GM23338 (cell line): ENCODE measurements at regions not wholly inside any gene's neighbourhood (a gene's known extent, or its start where the extent isn't known, plus 50 kb on each side); places are given as distances from the start of the nearest gene placed in this dataset.
"Not testable (repeated sequence)": the region's sequence is repeated elsewhere in the genome, so short reads cannot be mapped to it uniquely, and the experiment has no call there.

Source experiments
- ATAC-seq: fragments of 200-7000 bp; cut with Tn5 transposase; 3 replicates; pipeline ENCODE4 v1.9.1; 2020
- DNase-seq: peaks from one replicate; pipeline ENCODE4 v3.0.0-alpha.2; 2015; ENCODE audit warnings: low spot score
- H2AFZ ChIP-seq: fragments of 200-600 bp; sonication (generic); 2 replicates; pipeline ENCODE4 v1.8.0; 2016; ENCODE audit warnings: antibody characterized with exemption, mild to moderate bottlenecking, moderate library complexity
- H3F3A ChIP-seq: fragments of 200-600 bp; sonication (generic); replicated peaks from 2 replicates; pipeline ENCODE4 v1.8.0; 2017; ENCODE audit warnings: antibody characterized with exemption, mixed run types, low read depth
- H3K27ac ChIP-seq: fragments of 200-600 bp; sonication (generic); 2 replicates; pipeline ENCODE4 v1.6.1; 2016; ENCODE audit warnings: low read depth
- H3K27me3 ChIP-seq: fragments of 200-600 bp; sonication (generic); 2 replicates; pipeline ENCODE4 v1.8.0; 2016; ENCODE audit warnings: mild to moderate bottlenecking, mixed run types, moderate library complexity; ENCODE audit not compliant: insufficient read depth
- H3K36me3 ChIP-seq: fragments of 200-600 bp; sonication (generic); 2 replicates; pipeline ENCODE4 v1.8.0; 2016; ENCODE audit warnings: mild to moderate bottlenecking; ENCODE audit not compliant: insufficient read depth
- H3K4me1 ChIP-seq: fragments of 200-600 bp; sonication (generic); 2 replicates; pipeline ENCODE4 v1.8.0; 2016; ENCODE audit warnings: mild to moderate bottlenecking, moderate library complexity; ENCODE audit not compliant: insufficient read depth
- H3K4me2 ChIP-seq: fragments of 200-600 bp; sonication (generic); 2 replicates; pipeline ENCODE4 v1.7.1; 2017; ENCODE audit warnings: mixed run types
- H3K4me3 ChIP-seq: fragments of 200-600 bp; sonication (generic); 2 replicates; pipeline ENCODE4 v1.6.1; 2016; ENCODE audit warnings: mixed run types
- H3K79me2 ChIP-seq: fragments of 200-600 bp; sonication (generic); replicated peaks from 2 replicates; pipeline ENCODE4 v1.8.0; 2017; ENCODE audit warnings: mild to moderate bottlenecking; ENCODE audit not compliant: insufficient read depth
- H3K9me2 ChIP-seq: fragments of 200-600 bp; sonication (generic); 2 replicates; pipeline ENCODE4 v1.8.0; 2017; ENCODE audit not compliant: insufficient read depth
- H4K20me1 ChIP-seq: fragments of 200-600 bp; sonication (generic); replicated peaks from 2 replicates; pipeline ENCODE4 v1.8.0; 2017; ENCODE audit warnings: mild to moderate bottlenecking; ENCODE audit not compliant: insufficient read depth
- H3K27ac Mint-ChIP-seq: 2 replicates; pipeline ENCODE4 v1.8.0; 2020; ENCODE audit warnings: inconsistent platforms, mild to moderate bottlenecking, moderate library complexity, mixed read lengths
- H3K27me3 Mint-ChIP-seq: 3 replicates; pipeline ENCODE4 v1.8.0; 2022; ENCODE audit warnings: low read depth, mild to moderate bottlenecking, moderate library complexity, mixed read lengths, inconsistent platforms; ENCODE audit not compliant: insufficient read depth, poor library complexity
- H3K36me3 Mint-ChIP-seq: 3 replicates; pipeline ENCODE4 v1.8.0; 2021; ENCODE audit warnings: low read depth, mild to moderate bottlenecking, inconsistent platforms, moderate library complexity, mixed read lengths
- H3K4me1 Mint-ChIP-seq: 3 replicates; pipeline ENCODE4 v1.8.0; 2020; ENCODE audit warnings: mild to moderate bottlenecking, inconsistent platforms, mixed read lengths
- H3K4me3 Mint-ChIP-seq: 3 replicates; pipeline ENCODE4 v1.8.0; 2021; ENCODE audit warnings: moderate library complexity, mild to moderate bottlenecking, inconsistent platforms, mixed read lengths
- H3K9me3 Mint-ChIP-seq: 3 replicates; pipeline ENCODE4 v1.8.0; 2020; ENCODE audit warnings: moderate library complexity, mild to moderate bottlenecking, inconsistent platforms, mixed read lengths
- CREB1 ChIP-seq: fragments of 250-450 bp; sonication (Bioruptor Pico); IDR thresholded peaks from 2 replicates; pipeline ENCODE4 v1.5.0; 2020; ENCODE audit warnings: low read depth, mild to moderate bottlenecking, moderate library complexity
- EZH2 ChIP-seq: fragments of 200-600 bp; sonication (generic); IDR thresholded peaks from one replicate; pipeline ENCODE4 v1.8.0; 2017; ENCODE audit warnings: antibody characterized with exemption, mild to moderate bottlenecking, low read depth; ENCODE audit not compliant: unreplicated experiment
- EZH2phosphoT487 ChIP-seq: fragments of 200-600 bp; sonication (generic); IDR thresholded peaks from one replicate; pipeline ENCODE4 v1.8.1; 2018; ENCODE audit warnings: antibody characterized with exemption; ENCODE audit not compliant: unreplicated experiment
- JUNB ChIP-seq: IDR thresholded peaks from one replicate; pipeline ENCODE4 v1.6.1; 2016; ENCODE audit warnings: antibody characterized with exemption; ENCODE audit not compliant: unreplicated experiment
- NANOG ChIP-seq: IDR thresholded peaks from 2 replicates; pipeline ENCODE4 v1.6.1; 2016; ENCODE audit warnings: antibody characterized with exemption, borderline replicate concordance
- POLR2AphosphoS5 ChIP-seq: IDR thresholded peaks from 2 replicates; pipeline ENCODE4 v1.6.1; 2016; ENCODE audit warnings: antibody characterized with exemption, low read depth
- ZNF114 ChIP-seq: fragments of 250-450 bp; sonication (Bioruptor Pico); IDR thresholded peaks from 2 replicates; pipeline ENCODE4 v1.5.0; 2020; ENCODE audit warnings: mild to moderate bottlenecking, moderate library complexity
- ZNF331 ChIP-seq: fragments of 250-450 bp; sonication (Bioruptor Pico); IDR thresholded peaks from 2 replicates; pipeline ENCODE4 v1.5.0; 2020; ENCODE audit warnings: low read depth, mild to moderate bottlenecking, moderate library complexity
- TF ChIP-seq, protein P1 (sequence below), 2 experiments: fragments of 200-600 bp in 1 of 2; sonication (generic) in 1 of 2; conservative IDR thresholded peaks; 2 replicates each; pipeline versions ENCODE4 v1.5.1 to v1.6.1; 2016 to 2017; ENCODE audit warnings: antibody characterized with exemption in 2 of 2, low read depth in 2 of 2, mild to moderate bottlenecking in 2 of 2, moderate library complexity in 1 of 2
- TF ChIP-seq, protein P2 (sequence below): fragments of 250-450 bp; sonication (Bioruptor Pico); IDR thresholded peaks from 2 replicates; pipeline ENCODE4 v1.5.0; 2020; ENCODE audit warnings: mild to moderate bottlenecking, moderate library complexity
- TF ChIP-seq, protein P3 (sequence below): IDR thresholded peaks from one replicate; pipeline ENCODE4 v1.6.1; 2018; ENCODE audit warnings: antibody characterized with exemption; ENCODE audit not compliant: unreplicated experiment

DNA sequence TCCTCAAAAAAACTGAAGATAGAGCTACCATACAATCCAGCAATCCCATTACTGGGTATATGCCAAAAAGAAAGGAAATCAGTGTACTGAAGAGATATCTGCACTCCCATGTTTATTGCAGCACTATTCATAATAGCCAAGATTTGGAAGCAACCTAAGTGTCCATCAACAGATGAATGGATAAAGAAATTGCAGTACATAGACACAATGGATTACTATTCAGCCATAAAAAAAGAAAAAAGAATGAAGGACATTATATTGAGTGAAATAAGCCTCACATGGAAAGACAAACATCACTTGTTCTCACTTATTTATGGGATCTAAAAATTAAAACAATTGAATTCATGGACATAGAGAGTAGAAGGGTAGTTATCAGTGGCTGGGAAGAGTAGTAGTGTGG lies 360.8 kb upstream of the FAR2 start:
- not testable (repeated sequence) for H3K27ac Mint-ChIP-seq, H3K36me3 Mint-ChIP-seq, H3K27me3 Mint-ChIP-seq, H3K4me1 Mint-ChIP-seq, H3K4me3 ChIP-seq, H2AFZ ChIP-seq, H4K20me1 ChIP-seq, H3K4me2 ChIP-seq, H3K27ac ChIP-seq, H3K4me1 ChIP-seq, H3K27me3 ChIP-seq, H3K36me3 ChIP-seq, H3F3A ChIP-seq, H3K79me2 ChIP-seq, DNase-seq, H3K4me3 Mint-ChIP-seq, ATAC-seq, H3K9me3 Mint-ChIP-seq
- H3K9me2 ChIP-seq = peaks cover 18% of the 10 kb centered on the region

DNA sequence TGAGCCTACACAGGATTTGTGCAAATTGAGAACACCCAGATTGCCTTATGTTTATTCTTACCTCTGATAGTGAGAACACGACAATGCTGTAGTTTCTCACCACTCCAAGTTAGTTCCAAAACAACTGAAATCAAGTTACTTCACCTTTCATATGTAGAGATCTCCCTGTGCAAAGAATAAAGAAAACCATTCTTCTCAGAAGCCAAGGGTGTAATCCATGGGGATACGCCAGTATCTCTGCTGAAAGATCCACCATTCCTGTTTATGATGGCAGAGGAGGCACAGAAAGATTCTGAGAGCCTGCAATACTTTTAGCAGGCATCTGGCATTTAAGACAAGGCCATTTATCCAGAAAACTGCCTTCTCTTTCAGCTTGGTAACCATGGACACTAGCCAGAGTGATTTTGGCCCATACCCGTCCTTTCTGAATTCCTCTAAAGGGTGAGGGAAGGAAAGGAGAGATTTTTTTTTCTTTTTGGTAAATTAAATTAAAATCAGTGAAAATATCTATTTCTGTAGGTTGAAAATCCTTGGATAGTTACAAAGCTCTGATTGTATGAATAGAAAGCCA lies 355.4 kb upstream of the FAR2 start:
- Histone ChIP-seq H3K4me2 (no peak overlapping the region), H3F3A (no peaks in the 10 kb centered on the region), H3K4me1 (0 out of 2 replicates have a peak, but pooled peaks cover 4% of the 10 kb centered on the region), H4K20me1 (no peaks in the 10 kb centered on the region), H2AFZ (peak overlapping the region; percentile 29; the same call in 1 of the 2 replicates), H3K9me2 (peaks cover 25% of the 10 kb centered on the region), H3K36me3 (no peaks in the 10 kb centered on the region), H3K4me3 (no peak overlapping the region), H3K27me3 (no peaks in the 10 kb centered on the region), H3K79me2 (no peaks in the 10 kb centered on the region), H3K27ac (no peak overlapping the region)
- no peaks in the 10 kb centered on the region for H3K27me3 Mint-ChIP-seq
- DNase-seq (no peak), ATAC-seq (no peak)
- H3K9me3 Mint-ChIP-seq = no peaks in the 10 kb centered on the region
- no peak overlapping the region for H3K27ac Mint-ChIP-seq
- no peaks in the 10 kb centered on the region for H3K36me3 Mint-ChIP-seq
- H3K4me3 Mint-ChIP-seq = no peak overlapping the region
- 0 out of 3 replicates have a peak, but pooled peaks cover 3% of the 10 kb centered on the region for H3K4me1 Mint-ChIP-seq
- TF ChIP-seq POLR2AphosphoS5 (no peak), ZNF331 (CRISPR knock-in tag) (no peak), EZH2 (no peak), ZNF114 (no peak), JUNB (no peak), EZH2phosphoT487 (no peak), NANOG (no peak), CREB1 (CRISPR knock-in tag) (no peak)
- TF ChIP-seq, protein P1, sequence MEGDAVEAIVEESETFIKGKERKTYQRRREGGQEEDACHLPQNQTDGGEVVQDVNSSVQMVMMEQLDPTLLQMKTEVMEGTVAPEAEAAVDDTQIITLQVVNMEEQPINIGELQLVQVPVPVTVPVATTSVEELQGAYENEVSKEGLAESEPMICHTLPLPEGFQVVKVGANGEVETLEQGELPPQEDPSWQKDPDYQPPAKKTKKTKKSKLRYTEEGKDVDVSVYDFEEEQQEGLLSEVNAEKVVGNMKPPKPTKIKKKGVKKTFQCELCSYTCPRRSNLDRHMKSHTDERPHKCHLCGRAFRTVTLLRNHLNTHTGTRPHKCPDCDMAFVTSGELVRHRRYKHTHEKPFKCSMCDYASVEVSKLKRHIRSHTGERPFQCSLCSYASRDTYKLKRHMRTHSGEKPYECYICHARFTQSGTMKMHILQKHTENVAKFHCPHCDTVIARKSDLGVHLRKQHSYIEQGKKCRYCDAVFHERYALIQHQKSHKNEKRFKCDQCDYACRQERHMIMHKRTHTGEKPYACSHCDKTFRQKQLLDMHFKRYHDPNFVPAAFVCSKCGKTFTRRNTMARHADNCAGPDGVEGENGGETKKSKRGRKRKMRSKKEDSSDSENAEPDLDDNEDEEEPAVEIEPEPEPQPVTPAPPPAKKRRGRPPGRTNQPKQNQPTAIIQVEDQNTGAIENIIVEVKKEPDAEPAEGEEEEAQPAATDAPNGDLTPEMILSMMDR (conservative IDR thresholded peaks at IDR 0.05; ENCODE audit: low read depth in 2 of 2) = no peak
- TF ChIP-seq, protein P2, sequence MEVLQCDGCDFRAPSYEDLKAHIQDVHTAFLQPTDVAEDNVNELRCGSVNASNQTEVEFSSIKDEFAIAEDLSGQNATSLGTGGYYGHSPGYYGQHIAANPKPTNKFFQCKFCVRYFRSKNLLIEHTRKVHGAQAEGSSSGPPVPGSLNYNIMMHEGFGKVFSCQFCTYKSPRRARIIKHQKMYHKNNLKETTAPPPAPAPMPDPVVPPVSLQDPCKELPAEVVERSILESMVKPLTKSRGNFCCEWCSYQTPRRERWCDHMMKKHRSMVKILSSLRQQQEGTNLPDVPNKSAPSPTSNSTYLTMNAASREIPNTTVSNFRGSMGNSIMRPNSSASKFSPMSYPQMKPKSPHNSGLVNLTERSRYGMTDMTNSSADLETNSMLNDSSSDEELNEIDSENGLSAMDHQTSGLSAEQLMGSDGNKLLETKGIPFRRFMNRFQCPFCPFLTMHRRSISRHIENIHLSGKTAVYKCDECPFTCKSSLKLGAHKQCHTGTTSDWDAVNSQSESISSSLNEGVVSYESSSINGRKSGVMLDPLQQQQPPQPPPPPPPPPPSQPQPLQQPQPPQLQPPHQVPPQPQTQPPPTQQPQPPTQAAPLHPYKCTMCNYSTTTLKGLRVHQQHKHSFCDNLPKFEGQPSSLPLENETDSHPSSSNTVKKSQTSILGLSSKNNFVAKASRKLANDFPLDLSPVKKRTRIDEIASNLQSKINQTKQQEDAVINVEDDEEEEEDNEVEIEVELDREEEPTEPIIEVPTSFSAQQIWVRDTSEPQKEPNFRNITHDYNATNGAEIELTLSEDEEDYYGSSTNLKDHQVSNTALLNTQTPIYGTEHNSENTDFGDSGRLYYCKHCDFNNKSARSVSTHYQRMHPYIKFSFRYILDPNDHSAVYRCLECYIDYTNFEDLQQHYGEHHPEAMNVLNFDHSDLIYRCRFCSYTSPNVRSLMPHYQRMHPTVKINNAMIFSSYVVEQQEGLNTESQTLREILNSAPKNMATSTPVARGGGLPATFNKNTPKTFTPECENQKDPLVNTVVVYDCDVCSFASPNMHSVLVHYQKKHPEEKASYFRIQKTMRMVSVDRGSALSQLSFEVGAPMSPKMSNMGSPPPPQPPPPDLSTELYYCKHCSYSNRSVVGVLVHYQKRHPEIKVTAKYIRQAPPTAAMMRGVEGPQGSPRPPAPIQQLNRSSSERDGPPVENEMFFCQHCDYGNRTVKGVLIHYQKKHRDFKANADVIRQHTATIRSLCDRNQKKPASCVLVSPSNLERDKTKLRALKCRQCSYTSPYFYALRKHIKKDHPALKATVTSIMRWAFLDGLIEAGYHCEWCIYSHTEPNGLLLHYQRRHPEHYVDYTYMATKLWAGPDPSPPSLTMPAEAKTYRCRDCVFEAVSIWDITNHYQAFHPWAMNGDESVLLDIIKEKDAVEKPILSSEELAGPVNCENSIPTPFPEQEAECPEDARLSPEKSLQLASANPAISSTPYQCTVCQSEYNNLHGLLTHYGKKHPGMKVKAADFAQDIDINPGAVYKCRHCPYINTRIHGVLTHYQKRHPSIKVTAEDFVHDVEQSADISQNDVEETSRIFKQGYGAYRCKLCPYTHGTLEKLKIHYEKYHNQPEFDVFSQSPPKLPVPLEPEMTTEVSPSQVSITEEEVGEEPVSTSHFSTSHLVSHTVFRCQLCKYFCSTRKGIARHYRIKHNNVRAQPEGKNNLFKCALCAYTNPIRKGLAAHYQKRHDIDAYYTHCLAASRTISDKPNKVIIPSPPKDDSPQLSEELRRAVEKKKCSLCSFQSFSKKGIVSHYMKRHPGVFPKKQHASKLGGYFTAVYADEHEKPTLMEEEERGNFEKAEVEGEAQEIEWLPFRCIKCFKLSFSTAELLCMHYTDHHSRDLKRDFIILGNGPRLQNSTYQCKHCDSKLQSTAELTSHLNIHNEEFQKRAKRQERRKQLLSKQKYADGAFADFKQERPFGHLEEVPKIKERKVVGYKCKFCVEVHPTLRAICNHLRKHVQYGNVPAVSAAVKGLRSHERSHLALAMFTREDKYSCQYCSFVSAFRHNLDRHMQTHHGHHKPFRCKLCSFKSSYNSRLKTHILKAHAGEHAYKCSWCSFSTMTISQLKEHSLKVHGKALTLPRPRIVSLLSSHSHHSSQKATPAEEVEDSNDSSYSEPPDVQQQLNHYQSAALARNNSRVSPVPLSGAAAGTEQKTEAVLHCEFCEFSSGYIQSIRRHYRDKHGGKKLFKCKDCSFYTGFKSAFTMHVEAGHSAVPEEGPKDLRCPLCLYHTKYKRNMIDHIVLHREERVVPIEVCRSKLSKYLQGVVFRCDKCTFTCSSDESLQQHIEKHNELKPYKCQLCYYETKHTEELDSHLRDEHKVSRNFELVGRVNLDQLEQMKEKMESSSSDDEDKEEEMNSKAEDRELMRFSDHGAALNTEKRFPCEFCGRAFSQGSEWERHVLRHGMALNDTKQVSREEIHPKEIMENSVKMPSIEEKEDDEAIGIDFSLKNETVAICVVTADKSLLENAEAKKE (CRISPR knock-in tag) = no peak
- TF ChIP-seq, protein P3, sequence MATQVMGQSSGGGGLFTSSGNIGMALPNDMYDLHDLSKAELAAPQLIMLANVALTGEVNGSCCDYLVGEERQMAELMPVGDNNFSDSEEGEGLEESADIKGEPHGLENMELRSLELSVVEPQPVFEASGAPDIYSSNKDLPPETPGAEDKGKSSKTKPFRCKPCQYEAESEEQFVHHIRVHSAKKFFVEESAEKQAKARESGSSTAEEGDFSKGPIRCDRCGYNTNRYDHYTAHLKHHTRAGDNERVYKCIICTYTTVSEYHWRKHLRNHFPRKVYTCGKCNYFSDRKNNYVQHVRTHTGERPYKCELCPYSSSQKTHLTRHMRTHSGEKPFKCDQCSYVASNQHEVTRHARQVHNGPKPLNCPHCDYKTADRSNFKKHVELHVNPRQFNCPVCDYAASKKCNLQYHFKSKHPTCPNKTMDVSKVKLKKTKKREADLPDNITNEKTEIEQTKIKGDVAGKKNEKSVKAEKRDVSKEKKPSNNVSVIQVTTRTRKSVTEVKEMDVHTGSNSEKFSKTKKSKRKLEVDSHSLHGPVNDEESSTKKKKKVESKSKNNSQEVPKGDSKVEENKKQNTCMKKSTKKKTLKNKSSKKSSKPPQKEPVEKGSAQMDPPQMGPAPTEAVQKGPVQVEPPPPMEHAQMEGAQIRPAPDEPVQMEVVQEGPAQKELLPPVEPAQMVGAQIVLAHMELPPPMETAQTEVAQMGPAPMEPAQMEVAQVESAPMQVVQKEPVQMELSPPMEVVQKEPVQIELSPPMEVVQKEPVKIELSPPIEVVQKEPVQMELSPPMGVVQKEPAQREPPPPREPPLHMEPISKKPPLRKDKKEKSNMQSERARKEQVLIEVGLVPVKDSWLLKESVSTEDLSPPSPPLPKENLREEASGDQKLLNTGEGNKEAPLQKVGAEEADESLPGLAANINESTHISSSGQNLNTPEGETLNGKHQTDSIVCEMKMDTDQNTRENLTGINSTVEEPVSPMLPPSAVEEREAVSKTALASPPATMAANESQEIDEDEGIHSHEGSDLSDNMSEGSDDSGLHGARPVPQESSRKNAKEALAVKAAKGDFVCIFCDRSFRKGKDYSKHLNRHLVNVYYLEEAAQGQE = no peak
